IMR-90 (cell line): ENCODE measurements at regions not wholly inside any gene's neighbourhood (a gene's known extent, or its start where the extent isn't known, plus 50 kb on each side); places are given as distances from the start of the nearest gene placed in this dataset.

ENCODE experiments used
- ATAC-seq: fragments of 200-7000 bp; cut with Tn5 transposase; 2 replicates; pipeline ENCODE4 v1.9.1; 2020; ENCODE audit warnings: low read depth, mild to moderate bottlenecking, moderate library complexity
- BruUV-seq: library from RNA; stranded (reverse); fragments of 400-500 nt; replicated peaks from 2 replicates; lab custom pipeline; 2021; lab: Mats Ljungman, UMichigan
- CTCF ChIA-PET: fragments of 300-600 bp; formaldehyde crosslinking; extraction: SDS; loops from one replicate; lab custom pipeline; 2021; ENCODE audit warnings: antibody characterized with exemption; lab: Yijun Ruan, JAX
- POLR2A ChIA-PET: fragments of 300-600 bp; sonication (Branson Sonifier 250); formaldehyde crosslinking; loops from one replicate; lab custom pipeline; 2022; ENCODE audit warnings: antibody characterized with exemption; ENCODE audit not compliant: unreplicated experiment; lab: Charles Lee
- DNase-seq: peaks from one replicate; pipeline ENCODE4 v3.0.0; 2013
- H2AFZ ChIP-seq: replicated peaks from 2 replicates; pipeline ENCODE3; 2013; ENCODE audit warnings: low read length, mild to moderate bottlenecking; ENCODE audit not compliant: poor library complexity
- H2AK5ac ChIP-seq: 2 replicates; pipeline ENCODE4 v1.6.1; 2013; ENCODE audit warnings: low read depth, low read length, inconsistent platforms
- H2AK9ac ChIP-seq: replicated peaks from 2 replicates; pipeline ENCODE3; 2013; ENCODE audit warnings: mild to moderate bottlenecking, low read depth, low read length, moderate library complexity; ENCODE audit not compliant: poor library complexity
- H2BK120ac ChIP-seq: 2 replicates; pipeline ENCODE4 v1.6.1; 2013; ENCODE audit warnings: low read depth, low read length, inconsistent platforms
- H2BK15ac ChIP-seq: 3 replicates; pipeline ENCODE4 v1.6.1; 2013; ENCODE audit warnings: low read depth, low read length, inconsistent platforms
- H2BK20ac ChIP-seq: 2 replicates; pipeline ENCODE4 v1.6.1; 2013; ENCODE audit warnings: low read depth, mild to moderate bottlenecking, inconsistent platforms, low read length, moderate library complexity
- H2BK5ac ChIP-seq: 2 replicates; pipeline ENCODE4 v1.6.1; 2013; ENCODE audit warnings: mild to moderate bottlenecking, low read depth, low read length, inconsistent platforms; ENCODE audit not compliant: poor library complexity, severe bottlenecking
- H3K14ac ChIP-seq: replicated peaks from 2 replicates; pipeline ENCODE4 v1.6.1; 2013; ENCODE audit warnings: low read depth, low read length, inconsistent platforms
- H3K18ac ChIP-seq: 2 replicates; pipeline ENCODE4 v1.6.1; 2013; ENCODE audit warnings: low read depth, low read length, control low read depth
- H3K23ac ChIP-seq: 2 replicates; pipeline ENCODE4 v1.6.1; 2013; ENCODE audit warnings: low read depth, low read length, inconsistent platforms
- H3K27ac ChIP-seq: 2 replicates; pipeline ENCODE4 v1.5.1; 2013; ENCODE audit warnings: mild to moderate bottlenecking, control low read depth, low read length; ENCODE audit not compliant: insufficient read depth
- H3K27me3 ChIP-seq: 2 replicates; pipeline ENCODE4 v1.6.1; 2013; ENCODE audit warnings: low read length; ENCODE audit not compliant: control insufficient read depth, insufficient read depth
- H3K36me3 ChIP-seq: 2 replicates; pipeline ENCODE4 v1.6.1; 2013; ENCODE audit warnings: low read length, mixed read lengths; ENCODE audit not compliant: control insufficient read depth, insufficient read depth
- H3K4ac ChIP-seq: 2 replicates; pipeline ENCODE4 v1.6.1; 2013; ENCODE audit warnings: low read depth, low read length, inconsistent platforms
- H3K4me1 ChIP-seq: 2 replicates; pipeline ENCODE4 v1.6.1; 2013; ENCODE audit warnings: low read length, mixed read lengths; ENCODE audit not compliant: control insufficient read depth, insufficient read depth
- H3K4me2 ChIP-seq: 2 replicates; pipeline ENCODE4 v1.6.1; 2013; ENCODE audit warnings: low read depth, mild to moderate bottlenecking, control low read depth, low read length, moderate library complexity
- H3K4me3 ChIP-seq: 2 replicates; pipeline ENCODE4 v1.5.1; 2013; ENCODE audit warnings: low read depth, mild to moderate bottlenecking, control low read depth, low read length, moderate library complexity; ENCODE audit not compliant: insufficient read depth
- H3K56ac ChIP-seq: 2 replicates; pipeline ENCODE4 v1.6.1; 2013; ENCODE audit warnings: low read length, inconsistent platforms; ENCODE audit not compliant: insufficient read depth; ENCODE audit errors: extremely low read depth
- H3K79me1 ChIP-seq, 2 experiments: 2 replicates each; pipeline ENCODE4 v1.6.1; 2013; ENCODE audit warnings: low read length in 2 of 2, inconsistent platforms in 1 of 2, low read depth in 1 of 2
- H3K9ac ChIP-seq: 2 replicates; pipeline ENCODE4 v1.6.1; 2013; ENCODE audit warnings: low read depth, low read length, control low read depth
- H3K9me1 ChIP-seq: 2 replicates; pipeline ENCODE4 v1.6.1; 2013; ENCODE audit warnings: low read length, inconsistent platforms; ENCODE audit not compliant: insufficient read depth
- H3K9me3 ChIP-seq: 2 replicates; pipeline ENCODE4 v1.6.1; 2013; ENCODE audit warnings: low read length; ENCODE audit not compliant: control insufficient read depth, insufficient read depth
- H4K20me1 ChIP-seq: 2 replicates; pipeline ENCODE4 v1.6.1; 2013; ENCODE audit warnings: low read length, inconsistent platforms; ENCODE audit not compliant: insufficient read depth
- H4K5ac ChIP-seq: 2 replicates; pipeline ENCODE4 v1.6.1; 2013; ENCODE audit warnings: mild to moderate bottlenecking, low read depth, low read length, control low read depth
- H4K8ac ChIP-seq, 2 experiments: 2 replicates each; pipeline ENCODE4 v1.6.1; 2013; ENCODE audit warnings: low read depth in 2 of 2, low read length in 2 of 2, control low read depth in 1 of 2, inconsistent platforms in 1 of 2
- H4K91ac ChIP-seq: 2 replicates; pipeline ENCODE4 v1.6.1; 2013; ENCODE audit warnings: low read depth, low read length, inconsistent platforms; ENCODE audit not compliant: insufficient read depth
- BHLHE40 ChIP-seq: fragments of 150-350 bp; IDR thresholded peaks from 2 replicates; pipeline ENCODE4 v1.6.1; 2016; ENCODE audit warnings: mild to moderate bottlenecking, low read depth, low read length
- CEBPB ChIP-seq: IDR thresholded peaks from 2 replicates; pipeline ENCODE4 v1.6.1; 2012; ENCODE audit warnings: low read depth, low read length, improper control_type of control experiment
- CHD1 ChIP-seq: IDR thresholded peaks from 2 replicates; pipeline ENCODE4 v1.6.1; 2012; ENCODE audit warnings: low read depth, low read length, improper control_type of control experiment
- CTCF ChIP-seq: conservative IDR thresholded peaks from 2 replicates; pipeline ENCODE4 v1.5.1; 2012; ENCODE audit warnings: mild to moderate bottlenecking, low read depth, low read length, improper control_type of control experiment
- ELK1 ChIP-seq: fragments of 150-350 bp; IDR thresholded peaks from 2 replicates; pipeline ENCODE4 v1.6.1; 2016; ENCODE audit warnings: low read depth, mild to moderate bottlenecking, low read length, moderate library complexity, borderline replicate concordance
- FOS ChIP-seq: fragments of 150-350 bp; IDR thresholded peaks from 2 replicates; pipeline ENCODE4 v1.6.1; 2016; ENCODE audit warnings: low read depth, low read length
- MAFK ChIP-seq: IDR thresholded peaks from 2 replicates; pipeline ENCODE4 v1.6.1; 2012; ENCODE audit warnings: low read depth, low read length, improper control_type of control experiment
- MAZ ChIP-seq: IDR thresholded peaks from 2 replicates; pipeline ENCODE4 v1.6.1; 2012; ENCODE audit warnings: low read depth, mild to moderate bottlenecking, low read length, improper control_type of control experiment, moderate library complexity, borderline replicate concordance
- NFE2L2 ChIP-seq: fragments of 150-350 bp; IDR thresholded peaks from 2 replicates; pipeline ENCODE4 v1.6.1; 2016; ENCODE audit warnings: low read depth, mild to moderate bottlenecking, low read length
- POLR2A ChIP-seq: IDR thresholded peaks from 2 replicates; pipeline ENCODE4 v1.6.1; 2012; ENCODE audit warnings: mild to moderate bottlenecking, low read depth, low read length
- RAD21 ChIP-seq: IDR thresholded peaks from 2 replicates; pipeline ENCODE4 v1.6.1; 2012; ENCODE audit warnings: low read length, improper control_type of control experiment
- RCOR1 ChIP-seq: IDR thresholded peaks from 2 replicates; pipeline ENCODE4 v1.6.1; 2012; ENCODE audit warnings: mild to moderate bottlenecking, low read length, improper control_type of control experiment; ENCODE audit not compliant: insufficient replicate concordance
- RFX5 ChIP-seq: IDR thresholded peaks from 2 replicates; pipeline ENCODE4 v1.8.0; 2012; ENCODE audit warnings: low read depth, mild to moderate bottlenecking, low read length, moderate library complexity
- SMC3 ChIP-seq: fragments of 150-350 bp; IDR thresholded peaks from 2 replicates; pipeline ENCODE4 v1.6.1; 2016; ENCODE audit warnings: low read depth, mild to moderate bottlenecking, antibody characterized with exemption, low read length, moderate library complexity
- USF2 ChIP-seq: fragments of 150-350 bp; IDR thresholded peaks from 2 replicates; pipeline ENCODE4 v1.6.1; 2017; ENCODE audit warnings: mild to moderate bottlenecking, antibody characterized with exemption, low read length, low read depth
- WGBS, 2 experiments: methylation state at CpG; one replicate each; pipeline versions ENCODE4 v1.1.5 to v1.1.7; 2013; ENCODE audit warnings: missing lambda C conversion rate in 2 of 2; ENCODE audit not compliant: insufficient read length in 1 of 2; ENCODE audit errors: extremely low coverage in 2 of 2; 5-methylcytosine and 5-hydroxymethylcytosine counted together
- dilution Hi-C: fragments of 300-500 bp; cut with HindIII; formaldehyde crosslinking; loops from one replicate; pipeline ENCODE4 v1.14.3; 2018; ENCODE audit warnings: low sequenced_read_pairs; ENCODE audit not compliant: unreplicated experiment
- in situ Hi-C: fragments of 300-500 bp; cut with MboI; formaldehyde crosslinking; loops from 3 replicates; pipeline ENCODE4 v1.14.3; 2019; ENCODE audit warnings: low sequenced_read_pairs, inconsistent platforms, mixed read lengths
- intact Hi-C: fragments of 100-400 bp; cut with micrococcal nuclease; formaldehyde crosslinking; loops from 2 replicates; pipeline ENCODE4 v1.10.0; 2022

- ChIA-PET CTCF (no interaction called here), POLR2A (no interaction called here)
- WGBS, 2 experiments: no CpG with 5 or more reads among the region's 2 CpGs
- Histone ChIP-seq H4K20me1 (no peaks in the 10 kb centered on the region), H3K4me3 (no peak overlapping the region), H2BK120ac (no peak overlapping the region), H2BK5ac (peak overlapping the region; percentile 58), H3K4ac (no peak overlapping the region), H3K23ac (no peak overlapping the region), H3K4me1 (no peaks in the 10 kb centered on the region), H3K9ac (no peak overlapping the region), H3K27ac (no peak overlapping the region), H2AFZ (no peak overlapping the region), H2AK5ac (no peak overlapping the region), H3K56ac (no peak overlapping the region), H2BK20ac (no peak overlapping the region), H3K14ac (no peak overlapping the region), H3K9me1 (no peaks in the 10 kb centered on the region), H3K79me1 (no peaks in the 10 kb centered on the region), H4K8ac (no peak overlapping the region), H3K4me2 (no peak overlapping the region), H4K5ac (no peak overlapping the region), H3K18ac (no peak overlapping the region), H4K91ac (no peak overlapping the region), H3K27me3 (no peaks in the 10 kb centered on the region), H3K9me3 (peaks cover 2% of the 10 kb centered on the region; the same call in 1 of the 2 replicates), H2BK15ac (no peak overlapping the region), H3K36me3 (no peaks in the 10 kb centered on the region), H2AK9ac (no peak overlapping the region)
- ATAC-seq (peak; percentile 94), DNase-seq (peak; percentile 80)
- in situ Hi-C loops: no loop called here
- no peak for TF ChIP-seq NFE2L2
- no peak for TF ChIP-seq RCOR1
- TF ChIP-seq CHD1: no peak
- TF ChIP-seq BHLHE40: no peak
- no peak for TF ChIP-seq ELK1
- no peak for TF ChIP-seq MAZ
- TF ChIP-seq POLR2A: no peak
- no peak for TF ChIP-seq CEBPB
- TF ChIP-seq SMC3: no peak
- no peak for TF ChIP-seq RFX5
- no peak for TF ChIP-seq FOS
- no peak for TF ChIP-seq MAFK
- TF ChIP-seq CTCF: no peak
- TF ChIP-seq USF2: no peak
- no peak for TF ChIP-seq RAD21
- dilution Hi-C loops: no loop called here
- intact Hi-C loops: no loop called here
- BruUV-seq: no TSS peak
These were observed 530.5 kb upstream of the PTCHD4 start for GRCh38 chr6:48641544-48641943.
